H9 (cell line): ENCODE measurements at regions not wholly inside any gene's neighbourhood (a gene's known extent, or its start where the extent isn't known, plus 50 kb on each side); places are given as distances from the start of the nearest gene placed in this dataset.

Experiments used
- DNase-seq: peaks from one replicate; pipeline ENCODE4 v3.0.0-alpha.2; 2017
- H2AFZ ChIP-seq: one replicate; pipeline ENCODE4 v1.6.1; 2013; ENCODE audit warnings: mild to moderate bottlenecking, low read length, control low read depth, moderate library complexity
- H2AK5ac ChIP-seq: 2 replicates; pipeline ENCODE4 v1.6.1; 2013; ENCODE audit warnings: low read length, control low read depth, mixed read lengths; ENCODE audit not compliant: insufficient read length
- H2BK120ac ChIP-seq: one replicate; pipeline ENCODE4 v1.6.1; 2013; ENCODE audit warnings: low read depth, mild to moderate bottlenecking, low read length, control low read depth, inconsistent platforms; ENCODE audit not compliant: poor library complexity, severe bottlenecking
- H2BK12ac ChIP-seq: 2 replicates; pipeline ENCODE4 v1.6.1; 2013; ENCODE audit warnings: low read length, control low read depth, mixed read lengths, low read depth; ENCODE audit not compliant: insufficient read length
- H2BK15ac ChIP-seq: 2 replicates; pipeline ENCODE4 v1.6.1; 2013; ENCODE audit warnings: low read depth, low read length, control low read depth
- H2BK20ac ChIP-seq: one replicate; pipeline ENCODE4 v1.6.1; 2013; ENCODE audit warnings: low read depth, mild to moderate bottlenecking, low read length, control low read depth, inconsistent platforms; ENCODE audit not compliant: poor library complexity, severe bottlenecking
- H2BK5ac ChIP-seq: 2 replicates; pipeline ENCODE4 v1.6.1; 2013; ENCODE audit warnings: low read length, control low read depth, mixed read lengths; ENCODE audit not compliant: insufficient read length
- H3K14ac ChIP-seq: 2 replicates; pipeline ENCODE4 v1.6.1; 2013; ENCODE audit warnings: low read length, control low read depth; ENCODE audit not compliant: insufficient read depth
- H3K18ac ChIP-seq: 2 replicates; pipeline ENCODE4 v1.6.1; 2013; ENCODE audit warnings: low read depth, mild to moderate bottlenecking, mixed read lengths, low read length, control low read depth; ENCODE audit not compliant: insufficient read length
- H3K23ac ChIP-seq: 2 replicates; pipeline ENCODE4 v1.6.1; 2013; ENCODE audit warnings: low read length, control low read depth, mixed read lengths, low read depth; ENCODE audit not compliant: insufficient read length
- H3K23me2 ChIP-seq: 2 replicates; pipeline ENCODE4 v1.6.1; 2013; ENCODE audit warnings: low read depth, mild to moderate bottlenecking, mixed read lengths, low read length, control low read depth; ENCODE audit not compliant: insufficient read length, poor library complexity, severe bottlenecking
- H3K27ac ChIP-seq: 2 replicates; pipeline ENCODE4 v1.5.1; 2013; ENCODE audit warnings: low read length, control low read depth, mixed read lengths, low read depth; ENCODE audit not compliant: insufficient read length
- H3K27me3 ChIP-seq: 2 replicates; pipeline ENCODE4 v1.6.1; 2013; ENCODE audit warnings: low read length, control low read depth, inconsistent platforms; ENCODE audit not compliant: insufficient read depth
- H3K4ac ChIP-seq: 2 replicates; pipeline ENCODE4 v1.6.1; 2013; ENCODE audit warnings: low read depth, mild to moderate bottlenecking, control low read depth, inconsistent platforms, low read length, moderate library complexity
- H3K4me1 ChIP-seq: 2 replicates; pipeline ENCODE4 v1.6.1; 2013; ENCODE audit warnings: low read length, control low read depth, inconsistent platforms; ENCODE audit not compliant: insufficient read depth
- H3K4me2 ChIP-seq: 2 replicates; pipeline ENCODE4 v1.6.1; 2013; ENCODE audit warnings: low read length, control low read depth, mixed read lengths; ENCODE audit not compliant: insufficient read length, insufficient read depth
- H3K56ac ChIP-seq: 2 replicates; pipeline ENCODE4 v1.6.1; 2013; ENCODE audit warnings: low read depth, mild to moderate bottlenecking, mixed read lengths, low read length, control low read depth; ENCODE audit not compliant: insufficient read length
- H3K79me1 ChIP-seq: 2 replicates; pipeline ENCODE4 v1.6.1; 2013; ENCODE audit warnings: low read depth, mild to moderate bottlenecking, moderate library complexity, low read length, control low read depth, inconsistent platforms; ENCODE audit not compliant: insufficient read depth, poor library complexity, severe bottlenecking
- H3K79me2 ChIP-seq: 2 replicates; pipeline ENCODE4 v1.6.1; 2013; ENCODE audit warnings: low read length, control low read depth, inconsistent platforms; ENCODE audit not compliant: insufficient read depth
- H3K9ac ChIP-seq: 2 replicates; pipeline ENCODE4 v1.6.1; 2013; ENCODE audit warnings: low read length, control low read depth, mixed read lengths; ENCODE audit not compliant: insufficient read length; ENCODE audit errors: extremely low read depth
- H3K9me3 ChIP-seq: one replicate; pipeline ENCODE4 v1.6.1; 2013; ENCODE audit warnings: low read depth, low read length, inconsistent platforms; ENCODE audit not compliant: control insufficient read depth
- H3T11ph ChIP-seq: one replicate; pipeline ENCODE4 v1.6.1; 2013; ENCODE audit warnings: mild to moderate bottlenecking, low read length, control low read depth, inconsistent platforms
- H4K20me1 ChIP-seq: one replicate; pipeline ENCODE4 v1.6.1; 2013; ENCODE audit not compliant: control insufficient read depth, insufficient read length, insufficient read depth
- H4K5ac ChIP-seq: 2 replicates; pipeline ENCODE4 v1.6.1; 2013; ENCODE audit warnings: low read depth, mild to moderate bottlenecking, mixed read lengths, low read length, control low read depth; ENCODE audit not compliant: insufficient read length
- H4K8ac ChIP-seq: replicated peaks from 2 replicates; pipeline ENCODE4 v1.6.1; 2013; ENCODE audit warnings: low read length, control low read depth, mixed read lengths, low read depth; ENCODE audit not compliant: insufficient read length
- H4K91ac ChIP-seq: 2 replicates; pipeline ENCODE4 v1.6.1; 2013; ENCODE audit warnings: low read depth, mild to moderate bottlenecking, moderate library complexity, mixed read lengths, low read length, control low read depth; ENCODE audit not compliant: insufficient read length
- H3K27ac Mint-ChIP-seq, 3 experiments: 2 replicates in 2 of 3; 3 replicates in 1 of 3; pipeline ENCODE4 v1.8.0; 2020 to 2021; ENCODE audit warnings: mixed read lengths in 3 of 3, mild to moderate bottlenecking in 1 of 3, moderate library complexity in 1 of 3
- H3K27me3 Mint-ChIP-seq: 2 replicates; pipeline ENCODE4 v1.8.0; 2021; ENCODE audit warnings: low read depth, mild to moderate bottlenecking, moderate library complexity, mixed read lengths
- H3K36me3 Mint-ChIP-seq, 3 experiments: 2 replicates in 2 of 3; 3 replicates in 1 of 3; pipeline ENCODE4 v1.8.0; 2020 to 2021; ENCODE audit warnings: low read depth in 3 of 3, mixed read lengths in 3 of 3; ENCODE audit not compliant: insufficient read depth in 1 of 3
- H3K4me1 Mint-ChIP-seq, 2 experiments: 2 replicates each; pipeline ENCODE4 v1.8.0; 2020; ENCODE audit warnings: mixed read lengths in 2 of 2
- H3K4me3 Mint-ChIP-seq, 2 experiments: 2 replicates in 1 of 2; 3 replicates in 1 of 2; pipeline ENCODE4 v1.8.0; 2020 to 2021; ENCODE audit warnings: mild to moderate bottlenecking in 2 of 2, mixed read lengths in 2 of 2, moderate library complexity in 1 of 2
- H3K9me3 Mint-ChIP-seq, 2 experiments: 2 replicates in 1 of 2; 3 replicates in 1 of 2; pipeline ENCODE4 v1.8.0; 2020; ENCODE audit warnings: mild to moderate bottlenecking in 2 of 2, mixed read lengths in 2 of 2, moderate library complexity in 1 of 2
- CTCF ChIP-seq: fragments of 200-600 bp; sonication (generic); conservative IDR thresholded peaks from 3 replicates; pipeline ENCODE4 v1.8.0; 2021; ENCODE audit warnings: antibody characterized with exemption, mild to moderate bottlenecking
- WGBS: extraction: QIAGEN DNeasy Blood & Tissue Kit; methylation state at CpG from one replicate; pipeline ENCODE4 v1.1.7; 2013; ENCODE audit warnings: missing lambda C conversion rate, low lambda C conversion rate, mixed read lengths; ENCODE audit not compliant: insufficient read length; ENCODE audit errors: extremely low coverage; 5-methylcytosine and 5-hydroxymethylcytosine counted together

GRCh38 chr1:201703621-201704438 is 125.1 kb upstream of the IPO9 start:
- H3K27ac Mint-ChIP-seq, result no peak overlapping the region
- no peaks in the 10 kb centered on the region for H3K79me2 ChIP-seq
- no peak overlapping the region for H3K4me2 ChIP-seq

More at GRCh38 chr1:201703621-201704438, 125.1 kb upstream of the IPO9 start:
- H3K9me3 Mint-ChIP-seq, result peaks cover 10 to 11% of the 10 kb centered on the region in 2 experiments
- TF ChIP-seq CTCF, result peak; percentile 99
- H3K9me3 ChIP-seq, result peaks cover 4% of the 10 kb centered on the region
- H3K79me1 ChIP-seq, result no peaks in the 10 kb centered on the region
- H3K18ac ChIP-seq, result peak overlapping the region; percentile 44
- H4K5ac ChIP-seq, result no peak overlapping the region
- H3K27me3 ChIP-seq, result no peaks in the 10 kb centered on the region
- H3K4ac ChIP-seq, result no peak overlapping the region
- H2BK20ac ChIP-seq, result no peak overlapping the region
- H3K4me1 ChIP-seq, result peaks cover 3% of the 10 kb centered on the region; the same call in 1 of the 2 replicates
- no peaks in the 10 kb centered on the region for H4K20me1 ChIP-seq
- peak; percentile 90 for DNase-seq
- H3K14ac ChIP-seq, result peak overlapping the region; percentile 77
- H2BK12ac ChIP-seq, result no peak overlapping the region
- no peak overlapping the region for H2BK120ac ChIP-seq
- no peak overlapping the region for H3K27ac ChIP-seq
- H3K56ac ChIP-seq, result no peak overlapping the region
- H2AK5ac ChIP-seq, result no peak overlapping the region
- H2AFZ ChIP-seq, result no peak overlapping the region
- peaks cover 10% of the 10 kb centered on the region for H3K27me3 Mint-ChIP-seq
- WGBS, result no CpG with 5 or more reads among the region's 23 CpGs
- H2BK5ac ChIP-seq, result no peak overlapping the region
- H4K91ac ChIP-seq, result peak overlapping the region; percentile 10
- peaks cover 0 to 7% (median 4%) of the 10 kb centered on the region in 3 experiments; a peak in 4 of 7 replicates for H3K36me3 Mint-ChIP-seq
- H3K9ac ChIP-seq, result no peak overlapping the region
- H3K4me3 Mint-ChIP-seq, result no peak overlapping the region
- H3T11ph ChIP-seq, result no peak overlapping the region
- H3K23ac ChIP-seq, result no peak overlapping the region
- H3K23me2 ChIP-seq, result no peaks in the 10 kb centered on the region
- peaks cover 7 to 12% of the 10 kb centered on the region in 2 experiments for H3K4me1 Mint-ChIP-seq
- no peak overlapping the region for H4K8ac ChIP-seq
- no peak overlapping the region for H2BK15ac ChIP-seq
